Hepatocyte (in vitro differentiated cells): ENCODE measurements at regions not wholly inside any gene's neighbourhood (a gene's known extent, or its start where the extent isn't known, plus 50 kb on each side); places are given as distances from the start of the nearest gene placed in this dataset.

Experiments used
- EZH2 ChIP-seq: fragments of 200-600 bp; sonication (generic); IDR thresholded peaks from 2 replicates; pipeline ENCODE4 v1.6.1; 2016; ENCODE audit warnings: antibody characterized with exemption, mild to moderate bottlenecking, borderline replicate concordance
- EZH2phosphoT487 ChIP-seq: fragments of 200-600 bp; sonication (generic); IDR thresholded peaks from one replicate; pipeline ENCODE4 v1.6.1; 2018; ENCODE audit warnings: antibody characterized with exemption, mild to moderate bottlenecking, low read depth, moderate library complexity; ENCODE audit not compliant: unreplicated experiment, severe bottlenecking
- TF ChIP-seq, protein P1 (sequence below): fragments of 200-600 bp; sonication (generic); IDR thresholded peaks from 2 replicates; pipeline ENCODE4 v1.5.1; 2016; ENCODE audit warnings: antibody characterized with exemption, mild to moderate bottlenecking; ENCODE audit not compliant: poor library complexity

DNA sequence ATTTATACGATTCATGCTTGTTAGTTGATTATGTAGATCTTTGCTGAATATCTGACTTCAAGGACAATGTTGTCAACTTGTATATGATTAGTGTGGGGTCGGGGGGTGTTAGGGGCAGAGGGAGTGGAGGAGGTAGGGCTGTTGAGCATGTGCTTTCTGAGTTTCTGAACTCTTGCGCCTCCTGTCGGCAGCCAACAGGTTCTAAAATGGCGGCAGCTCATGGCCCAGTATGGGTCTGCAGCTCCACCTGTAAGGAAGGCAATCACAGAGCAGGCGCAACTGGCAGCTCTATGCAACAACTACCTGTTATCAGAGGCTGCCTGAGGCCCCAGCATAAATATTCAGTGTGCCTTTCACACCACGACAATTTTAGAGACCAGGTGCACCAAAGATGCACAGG, 205.8 kb upstream of the PLXNA2 start:
- TF ChIP-seq, protein P1, sequence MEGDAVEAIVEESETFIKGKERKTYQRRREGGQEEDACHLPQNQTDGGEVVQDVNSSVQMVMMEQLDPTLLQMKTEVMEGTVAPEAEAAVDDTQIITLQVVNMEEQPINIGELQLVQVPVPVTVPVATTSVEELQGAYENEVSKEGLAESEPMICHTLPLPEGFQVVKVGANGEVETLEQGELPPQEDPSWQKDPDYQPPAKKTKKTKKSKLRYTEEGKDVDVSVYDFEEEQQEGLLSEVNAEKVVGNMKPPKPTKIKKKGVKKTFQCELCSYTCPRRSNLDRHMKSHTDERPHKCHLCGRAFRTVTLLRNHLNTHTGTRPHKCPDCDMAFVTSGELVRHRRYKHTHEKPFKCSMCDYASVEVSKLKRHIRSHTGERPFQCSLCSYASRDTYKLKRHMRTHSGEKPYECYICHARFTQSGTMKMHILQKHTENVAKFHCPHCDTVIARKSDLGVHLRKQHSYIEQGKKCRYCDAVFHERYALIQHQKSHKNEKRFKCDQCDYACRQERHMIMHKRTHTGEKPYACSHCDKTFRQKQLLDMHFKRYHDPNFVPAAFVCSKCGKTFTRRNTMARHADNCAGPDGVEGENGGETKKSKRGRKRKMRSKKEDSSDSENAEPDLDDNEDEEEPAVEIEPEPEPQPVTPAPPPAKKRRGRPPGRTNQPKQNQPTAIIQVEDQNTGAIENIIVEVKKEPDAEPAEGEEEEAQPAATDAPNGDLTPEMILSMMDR, result no peak
- TF ChIP-seq EZH2phosphoT487 (no peak), EZH2 (no peak)
